Panc1 (cell line): ENCODE measurements at regions not wholly inside any gene's neighbourhood (a gene's known extent, or its start where the extent isn't known, plus 50 kb on each side); places are given as distances from the start of the nearest gene placed in this dataset.

Experiments
- POLR2AphosphoS5 ChIP-seq: IDR thresholded peaks from 2 replicates; pipeline ENCODE4 v1.6.1; 2012; ENCODE audit warnings: mild to moderate bottlenecking, low read depth, low read length, moderate library complexity
- SIN3A ChIP-seq: IDR thresholded peaks from 2 replicates; pipeline ENCODE4 v1.6.1; 2012; ENCODE audit warnings: low read depth, mild to moderate bottlenecking, low read length, moderate library complexity, borderline replicate concordance; ENCODE audit not compliant: insufficient read depth
- TCF7L2 ChIP-seq: IDR thresholded peaks from 2 replicates; pipeline ENCODE4 v1.6.1; 2011; ENCODE audit warnings: mild to moderate bottlenecking, low read depth, low read length, inconsistent platforms
- TF ChIP-seq, protein P1 (sequence below): fragments of 450-650 bp; IDR thresholded peaks from 2 replicates; pipeline ENCODE4 v1.5.1; 2017; ENCODE audit warnings: mild to moderate bottlenecking
- TF ChIP-seq, protein P2 (sequence below), 2 experiments: IDR thresholded peaks; 2 replicates each; pipeline ENCODE4 v1.6.1; 2011 to 2012; ENCODE audit warnings: low read depth in 2 of 2, control low read depth in 1 of 2, low read length in 1 of 2, mild to moderate bottlenecking in 1 of 2, moderate library complexity in 1 of 2; ENCODE audit not compliant: insufficient read depth in 1 of 2

DNA sequence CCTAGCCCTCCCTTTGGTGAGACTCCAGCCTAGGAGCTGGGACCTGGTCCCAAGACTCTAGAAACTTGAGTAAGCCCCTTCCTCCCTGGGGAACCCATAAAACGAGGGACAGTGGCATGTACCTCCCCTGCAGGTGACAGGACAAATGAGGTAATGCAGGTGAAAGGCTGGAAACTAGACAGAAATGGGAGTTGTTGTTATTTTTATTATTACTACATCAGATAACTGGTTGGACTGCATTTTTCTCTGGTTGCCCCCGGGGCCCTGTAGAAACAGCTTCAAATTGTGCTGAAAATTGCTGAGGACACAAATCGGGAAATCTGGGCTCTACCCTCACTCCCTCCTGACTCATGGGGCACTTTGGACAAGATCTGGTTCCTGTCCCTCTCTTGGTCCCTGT, 132.3 kb upstream of the WNT4 start:
- TF ChIP-seq, protein P1, sequence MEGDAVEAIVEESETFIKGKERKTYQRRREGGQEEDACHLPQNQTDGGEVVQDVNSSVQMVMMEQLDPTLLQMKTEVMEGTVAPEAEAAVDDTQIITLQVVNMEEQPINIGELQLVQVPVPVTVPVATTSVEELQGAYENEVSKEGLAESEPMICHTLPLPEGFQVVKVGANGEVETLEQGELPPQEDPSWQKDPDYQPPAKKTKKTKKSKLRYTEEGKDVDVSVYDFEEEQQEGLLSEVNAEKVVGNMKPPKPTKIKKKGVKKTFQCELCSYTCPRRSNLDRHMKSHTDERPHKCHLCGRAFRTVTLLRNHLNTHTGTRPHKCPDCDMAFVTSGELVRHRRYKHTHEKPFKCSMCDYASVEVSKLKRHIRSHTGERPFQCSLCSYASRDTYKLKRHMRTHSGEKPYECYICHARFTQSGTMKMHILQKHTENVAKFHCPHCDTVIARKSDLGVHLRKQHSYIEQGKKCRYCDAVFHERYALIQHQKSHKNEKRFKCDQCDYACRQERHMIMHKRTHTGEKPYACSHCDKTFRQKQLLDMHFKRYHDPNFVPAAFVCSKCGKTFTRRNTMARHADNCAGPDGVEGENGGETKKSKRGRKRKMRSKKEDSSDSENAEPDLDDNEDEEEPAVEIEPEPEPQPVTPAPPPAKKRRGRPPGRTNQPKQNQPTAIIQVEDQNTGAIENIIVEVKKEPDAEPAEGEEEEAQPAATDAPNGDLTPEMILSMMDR: no peak
- TF ChIP-seq POLR2AphosphoS5 (no peak), SIN3A (no peak), TCF7L2 (no peak)
- TF ChIP-seq, protein P2, sequence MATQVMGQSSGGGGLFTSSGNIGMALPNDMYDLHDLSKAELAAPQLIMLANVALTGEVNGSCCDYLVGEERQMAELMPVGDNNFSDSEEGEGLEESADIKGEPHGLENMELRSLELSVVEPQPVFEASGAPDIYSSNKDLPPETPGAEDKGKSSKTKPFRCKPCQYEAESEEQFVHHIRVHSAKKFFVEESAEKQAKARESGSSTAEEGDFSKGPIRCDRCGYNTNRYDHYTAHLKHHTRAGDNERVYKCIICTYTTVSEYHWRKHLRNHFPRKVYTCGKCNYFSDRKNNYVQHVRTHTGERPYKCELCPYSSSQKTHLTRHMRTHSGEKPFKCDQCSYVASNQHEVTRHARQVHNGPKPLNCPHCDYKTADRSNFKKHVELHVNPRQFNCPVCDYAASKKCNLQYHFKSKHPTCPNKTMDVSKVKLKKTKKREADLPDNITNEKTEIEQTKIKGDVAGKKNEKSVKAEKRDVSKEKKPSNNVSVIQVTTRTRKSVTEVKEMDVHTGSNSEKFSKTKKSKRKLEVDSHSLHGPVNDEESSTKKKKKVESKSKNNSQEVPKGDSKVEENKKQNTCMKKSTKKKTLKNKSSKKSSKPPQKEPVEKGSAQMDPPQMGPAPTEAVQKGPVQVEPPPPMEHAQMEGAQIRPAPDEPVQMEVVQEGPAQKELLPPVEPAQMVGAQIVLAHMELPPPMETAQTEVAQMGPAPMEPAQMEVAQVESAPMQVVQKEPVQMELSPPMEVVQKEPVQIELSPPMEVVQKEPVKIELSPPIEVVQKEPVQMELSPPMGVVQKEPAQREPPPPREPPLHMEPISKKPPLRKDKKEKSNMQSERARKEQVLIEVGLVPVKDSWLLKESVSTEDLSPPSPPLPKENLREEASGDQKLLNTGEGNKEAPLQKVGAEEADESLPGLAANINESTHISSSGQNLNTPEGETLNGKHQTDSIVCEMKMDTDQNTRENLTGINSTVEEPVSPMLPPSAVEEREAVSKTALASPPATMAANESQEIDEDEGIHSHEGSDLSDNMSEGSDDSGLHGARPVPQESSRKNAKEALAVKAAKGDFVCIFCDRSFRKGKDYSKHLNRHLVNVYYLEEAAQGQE (IDR thresholded peaks at IDR 0.05; ENCODE audit: insufficient read depth in 1 of 2, low read depth in 2 of 2, low read length in 1 of 2): no peak
